ENCODE measurements at regions not wholly inside any gene's neighbourhood (a gene's known extent, or its start where the extent isn't known, plus 50 kb on each side); places are given as distances from the start of the nearest gene placed in this dataset.

- no peaks in the 10 kb centered on the region for H3K79me2 ChIP-seq (ENCODE audit: low read depth)
- Mint-ChIP-seq H3K9me3 (no peaks in the 10 kb centered on the region), H3K36me3 (no peaks in the 10 kb centered on the region), H3K27me3 (ENCODE audit: insufficient read depth, low read depth) (no peaks in the 10 kb centered on the region), H3K27ac (no peak overlapping the region), H3K4me3 (no peak overlapping the region), H3K4me1 (peaks cover 10% of the 10 kb centered on the region)
- H3K27me3 ChIP-seq: no peaks in the 10 kb centered on the region
- H3K4me3 ChIP-seq: no peak overlapping the region
- H3F3A ChIP-seq (ENCODE audit: low read depth): peaks cover 4% of the 10 kb centered on the region
- no peak overlapping the region for H3K9ac ChIP-seq
- H3K36me3 ChIP-seq: no peaks in the 10 kb centered on the region
- H3K4me2 ChIP-seq: no peak overlapping the region
- H3K27ac ChIP-seq: no peak overlapping the region
- peaks cover 9% of the 10 kb centered on the region for H3K4me1 ChIP-seq
- H2AFZ ChIP-seq (replicated peaks): no peak overlapping the region
- TF ChIP-seq EZH2 (IDR thresholded peaks at IDR 0.05) (no peak), CTCF (IDR thresholded peaks at IDR 0.05) (no peak), EZH2phosphoT487 (IDR thresholded peaks at IDR 0.05) (no peak)
- DNase-seq (ENCODE audit: low spot score): no peak
- H3K9me3 ChIP-seq (ENCODE audit: low read depth): no peaks in the 10 kb centered on the region
- H4K20me1 ChIP-seq (ENCODE audit: low read depth): no peaks in the 10 kb centered on the region
Measured at GRCh38 chr7:152979376-152979775, 219.8 kb downstream of the ACTR3B start.

GRCh38 chr7:152984421-152984820, 224.9 kb downstream of the ACTR3B start:
- DNase-seq (ENCODE audit: low spot score): no peak
- Histone ChIP-seq H3F3A (ENCODE audit: low read depth) (peaks cover 32% of the 10 kb centered on the region), H3K9me3 (ENCODE audit: low read depth) (no peaks in the 10 kb centered on the region), H3K27ac (no peak overlapping the region), H3K79me2 (ENCODE audit: low read depth) (no peaks in the 10 kb centered on the region), H3K4me1 (peaks cover 39% of the 10 kb centered on the region), H3K27me3 (no peaks in the 10 kb centered on the region), H3K36me3 (no peaks in the 10 kb centered on the region), H2AFZ (replicated peaks) (no peak overlapping the region), H3K9ac (no peak overlapping the region), H3K4me2 (peak overlapping the region; percentile 11), H3K4me3 (no peak overlapping the region), H4K20me1 (ENCODE audit: low read depth) (no peaks in the 10 kb centered on the region)
- peaks cover 19% of the 10 kb centered on the region for H3K4me1 Mint-ChIP-seq
- no peaks in the 10 kb centered on the region for H3K27me3 Mint-ChIP-seq (ENCODE audit: insufficient read depth, low read depth)
- H3K27ac Mint-ChIP-seq: no peak overlapping the region
- H3K9me3 Mint-ChIP-seq: no peaks in the 10 kb centered on the region
- no peaks in the 10 kb centered on the region for H3K36me3 Mint-ChIP-seq
- TF ChIP-seq EZH2phosphoT487 (IDR thresholded peaks at IDR 0.05): no peak
- TF ChIP-seq EZH2 (IDR thresholded peaks at IDR 0.05): no peak
- no peak for TF ChIP-seq CTCF (IDR thresholded peaks at IDR 0.05)
- H3K4me3 Mint-ChIP-seq: no peak overlapping the region

GRCh38 chr7:152986376-152986775, 226.8 kb downstream of the ACTR3B start:
- Histone ChIP-seq H3K4me1 (peaks cover 52% of the 10 kb centered on the region), H4K20me1 (ENCODE audit: low read depth) (no peaks in the 10 kb centered on the region), H3K4me3 (no peak overlapping the region), H3K27me3 (no peaks in the 10 kb centered on the region), H3K79me2 (ENCODE audit: low read depth) (no peaks in the 10 kb centered on the region), H3K36me3 (no peaks in the 10 kb centered on the region), H3K4me2 (peak overlapping the region; percentile 22), H3K9ac (no peak overlapping the region), H3K27ac (no peak overlapping the region), H3F3A (ENCODE audit: low read depth) (peaks cover 47% of the 10 kb centered on the region), H3K9me3 (ENCODE audit: low read depth) (no peaks in the 10 kb centered on the region), H2AFZ (replicated peaks) (no peak overlapping the region)
- no peak for DNase-seq (ENCODE audit: low spot score)
- H3K36me3 Mint-ChIP-seq: no peaks in the 10 kb centered on the region
- H3K27me3 Mint-ChIP-seq (ENCODE audit: insufficient read depth, low read depth): peaks cover under 1% of the 10 kb centered on the region
- TF ChIP-seq EZH2phosphoT487 (IDR thresholded peaks at IDR 0.05): no peak
- H3K9me3 Mint-ChIP-seq: peaks cover 2% of the 10 kb centered on the region
- H3K4me1 Mint-ChIP-seq: peaks cover 28% of the 10 kb centered on the region
- no peak overlapping the region for H3K4me3 Mint-ChIP-seq
- H3K27ac Mint-ChIP-seq: no peak overlapping the region

- Mint-ChIP-seq H3K4me1 (peaks cover 28% of the 10 kb centered on the region), H3K27ac (no peak overlapping the region), H3K36me3 (no peaks in the 10 kb centered on the region), H3K4me3 (no peak overlapping the region), H3K27me3 (ENCODE audit: insufficient read depth, low read depth) (peaks cover 2% of the 10 kb centered on the region), H3K9me3 (peaks cover 7% of the 10 kb centered on the region)
- Histone ChIP-seq H3K9me3 (ENCODE audit: low read depth) (no peaks in the 10 kb centered on the region), H4K20me1 (ENCODE audit: low read depth) (no peaks in the 10 kb centered on the region), H3K4me2 (no peak overlapping the region), H3K27me3 (no peaks in the 10 kb centered on the region), H3K27ac (no peak overlapping the region), H3K4me1 (peaks cover 52% of the 10 kb centered on the region), H3K36me3 (no peaks in the 10 kb centered on the region), H3F3A (ENCODE audit: low read depth) (peaks cover 47% of the 10 kb centered on the region), H3K9ac (no peak overlapping the region), H2AFZ (replicated peaks) (no peak overlapping the region), H3K4me3 (no peak overlapping the region), H3K79me2 (ENCODE audit: low read depth) (no peaks in the 10 kb centered on the region)
- TF ChIP-seq CTCF (IDR thresholded peaks at IDR 0.05): no peak
- no peak for TF ChIP-seq EZH2phosphoT487 (IDR thresholded peaks at IDR 0.05)
- TF ChIP-seq EZH2 (IDR thresholded peaks at IDR 0.05): no peak
- no peak for DNase-seq (ENCODE audit: low spot score)
Measured at GRCh38 chr7:152987656-152988055, 228.1 kb downstream of the ACTR3B start.

All from neural progenitor cell (in vitro differentiated cells).